GM23248 (cell line): ENCODE measurements at regions not wholly inside any gene's neighbourhood (a gene's known extent, or its start where the extent isn't known, plus 50 kb on each side); places are given as distances from the start of the nearest gene placed in this dataset.
A peak's percentile ranks its signal among the peaks of the same experiment; 100 is the strongest.

Experiments
- DNase-seq: peaks from one replicate; pipeline ENCODE4 v3.0.0-alpha.2; 2015
- H2AFZ ChIP-seq: fragments of 200-600 bp; sonication (generic); 2 replicates; pipeline ENCODE4 v1.6.1; 2016; ENCODE audit warnings: antibody characterized with exemption
- H3F3A ChIP-seq: fragments of 200-600 bp; sonication (generic); 2 replicates; pipeline ENCODE4 v1.6.1; 2016; ENCODE audit warnings: mild to moderate bottlenecking, antibody characterized with exemption, mixed run types; ENCODE audit not compliant: insufficient read depth
- H3K27ac ChIP-seq: fragments of 200-600 bp; sonication (generic); 2 replicates; pipeline ENCODE4 v1.5.1; 2016; ENCODE audit warnings: mild to moderate bottlenecking
- H3K27me3 ChIP-seq: fragments of 200-600 bp; sonication (generic); replicated peaks from 2 replicates; pipeline ENCODE4 v1.6.1; 2016; ENCODE audit warnings: mild to moderate bottlenecking; ENCODE audit not compliant: insufficient read depth
- H3K36me3 ChIP-seq: fragments of 200-600 bp; sonication (generic); 2 replicates; pipeline ENCODE4 v1.6.1; 2016; ENCODE audit warnings: low read depth, mild to moderate bottlenecking
- H3K4me1 ChIP-seq: fragments of 200-600 bp; sonication (generic); 2 replicates; pipeline ENCODE4 v1.6.1; 2016; ENCODE audit warnings: mild to moderate bottlenecking; ENCODE audit not compliant: insufficient read depth
- H3K4me2 ChIP-seq: fragments of 200-600 bp; sonication (generic); one replicate; pipeline ENCODE4 v1.6.1; 2016; ENCODE audit warnings: mild to moderate bottlenecking; ENCODE audit not compliant: unreplicated experiment
- H3K4me3 ChIP-seq: fragments of 200-600 bp; sonication (generic); 2 replicates; pipeline ENCODE4 v1.5.1; 2016; ENCODE audit warnings: mild to moderate bottlenecking
- H3K79me2 ChIP-seq: fragments of 200-600 bp; sonication (generic); 2 replicates; pipeline ENCODE4 v1.6.1; 2016; ENCODE audit warnings: mild to moderate bottlenecking; ENCODE audit not compliant: insufficient read depth
- H3K9ac ChIP-seq: fragments of 200-600 bp; sonication (generic); 2 replicates; pipeline ENCODE4 v1.6.1; 2016; ENCODE audit warnings: mild to moderate bottlenecking
- H3K9me2 ChIP-seq: fragments of 200-600 bp; sonication (generic); 2 replicates; pipeline ENCODE4 v1.6.1; 2016; ENCODE audit warnings: mixed run types, mild to moderate bottlenecking, moderate library complexity; ENCODE audit not compliant: insufficient read depth
- H3K9me3 ChIP-seq: fragments of 200-600 bp; sonication (generic); one replicate; pipeline ENCODE4 v1.6.1; 2017; ENCODE audit warnings: low read depth
- H4K20me1 ChIP-seq: fragments of 200-600 bp; sonication (generic); 2 replicates; pipeline ENCODE4 v1.6.0; 2016; ENCODE audit not compliant: insufficient read depth
- EZH2 ChIP-seq: fragments of 200-600 bp; sonication (generic); IDR thresholded peaks from 2 replicates; pipeline ENCODE4 v1.6.1; 2018; ENCODE audit warnings: antibody characterized with exemption, mild to moderate bottlenecking; ENCODE audit not compliant: insufficient read depth, poor library complexity, severe bottlenecking
- EZH2phosphoT487 ChIP-seq: fragments of 200-600 bp; sonication (generic); IDR thresholded peaks from 2 replicates; pipeline ENCODE4 v1.6.1; 2018; ENCODE audit warnings: antibody characterized with exemption, moderate library complexity, mild to moderate bottlenecking, low read depth; ENCODE audit not compliant: insufficient read depth
- WGBS, 2 experiments: methylation state at CpG; one replicate each; pipeline ENCODE4 v1.1.6; 2015 to 2017; ENCODE audit warnings: low lambda C conversion rate in 2 of 2, low coverage in 1 of 2; ENCODE audit errors: missing lambda C conversion rate in 2 of 2; 5-methylcytosine and 5-hydroxymethylcytosine counted together
- in situ Hi-C: fragments of 300-500 bp; cut with MboI; formaldehyde crosslinking; loops from 2 replicates; pipeline ENCODE4 v1.15.0; 2020

DNA sequence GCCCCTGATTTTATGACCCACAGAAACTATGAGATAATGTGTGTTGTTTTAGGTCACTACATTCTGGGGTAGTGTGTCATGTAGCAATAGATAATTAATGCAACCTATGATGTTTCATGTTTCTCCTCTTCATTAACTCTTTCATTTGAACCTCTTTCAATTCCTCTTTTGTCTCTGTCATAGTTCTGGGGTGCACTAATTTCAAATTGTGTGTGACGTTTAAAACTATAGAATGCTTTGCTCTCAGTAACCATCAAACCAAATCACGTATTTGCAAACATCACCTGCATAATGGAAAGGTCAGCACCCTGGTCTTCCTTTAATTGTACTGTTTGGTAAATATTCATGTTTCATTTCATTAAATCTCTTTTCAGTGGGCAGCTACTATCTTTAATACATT is 621.6 kb downstream of the TLR4 start:
- in situ Hi-C loops: no loop called here
- WGBS, 2 experiments: 7 to 16% methylated on average over 2 of the region's 2 CpGs
- Histone ChIP-seq H3K4me1 (no peaks in the 10 kb centered on the region), H3K9me3 (no peaks in the 10 kb centered on the region), H3K79me2 (no peaks in the 10 kb centered on the region), H2AFZ (no peak overlapping the region), H3K9ac (no peak overlapping the region), H3K27me3 (no peaks in the 10 kb centered on the region), H3K9me2 (no peaks in the 10 kb centered on the region), H3K4me2 (no peak overlapping the region), H4K20me1 (no peaks in the 10 kb centered on the region), H3F3A (no peaks in the 10 kb centered on the region), H3K36me3 (no peaks in the 10 kb centered on the region), H3K27ac (no peak overlapping the region), H3K4me3 (no peak overlapping the region)
- no peak for TF ChIP-seq EZH2
- no peak for TF ChIP-seq EZH2phosphoT487
- no peak for DNase-seq

DNA sequence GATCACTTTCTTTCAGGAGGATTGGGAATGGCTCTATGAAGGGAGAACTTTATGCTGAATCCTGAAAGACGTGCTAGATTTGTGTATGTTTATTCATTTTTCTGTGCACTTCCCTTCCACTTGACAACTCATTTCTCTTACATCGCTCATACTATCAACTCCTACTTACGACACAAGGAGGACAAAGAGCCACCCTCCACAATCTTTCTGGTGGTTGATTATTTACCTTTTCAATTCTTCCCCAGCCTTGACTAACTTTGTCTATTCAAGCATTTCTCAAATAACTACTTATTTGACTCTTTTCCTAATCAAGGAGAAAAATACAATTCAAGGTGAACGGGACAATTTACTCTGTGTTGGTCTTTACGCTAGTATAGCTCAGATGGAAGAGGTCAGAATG is 622.1 kb downstream of the TLR4 start:
- Histone ChIP-seq H3K27me3 (no peaks in the 10 kb centered on the region), H3K4me1 (no peaks in the 10 kb centered on the region), H3K36me3 (no peaks in the 10 kb centered on the region), H3K9me3 (no peaks in the 10 kb centered on the region), H2AFZ (no peak overlapping the region), H3K79me2 (no peaks in the 10 kb centered on the region), H3F3A (no peaks in the 10 kb centered on the region), H3K4me2 (no peak overlapping the region), H3K4me3 (no peak overlapping the region), H3K9ac (no peak overlapping the region), H3K9me2 (no peaks in the 10 kb centered on the region), H3K27ac (no peak overlapping the region), H4K20me1 (no peaks in the 10 kb centered on the region)
- no peak for DNase-seq
- TF ChIP-seq EZH2 (no peak), EZH2phosphoT487 (no peak)
- in situ Hi-C loops: no loop called here
- WGBS, 2 experiments: 44% methylated on average over 5 of the region's 5 CpGs

DNA sequence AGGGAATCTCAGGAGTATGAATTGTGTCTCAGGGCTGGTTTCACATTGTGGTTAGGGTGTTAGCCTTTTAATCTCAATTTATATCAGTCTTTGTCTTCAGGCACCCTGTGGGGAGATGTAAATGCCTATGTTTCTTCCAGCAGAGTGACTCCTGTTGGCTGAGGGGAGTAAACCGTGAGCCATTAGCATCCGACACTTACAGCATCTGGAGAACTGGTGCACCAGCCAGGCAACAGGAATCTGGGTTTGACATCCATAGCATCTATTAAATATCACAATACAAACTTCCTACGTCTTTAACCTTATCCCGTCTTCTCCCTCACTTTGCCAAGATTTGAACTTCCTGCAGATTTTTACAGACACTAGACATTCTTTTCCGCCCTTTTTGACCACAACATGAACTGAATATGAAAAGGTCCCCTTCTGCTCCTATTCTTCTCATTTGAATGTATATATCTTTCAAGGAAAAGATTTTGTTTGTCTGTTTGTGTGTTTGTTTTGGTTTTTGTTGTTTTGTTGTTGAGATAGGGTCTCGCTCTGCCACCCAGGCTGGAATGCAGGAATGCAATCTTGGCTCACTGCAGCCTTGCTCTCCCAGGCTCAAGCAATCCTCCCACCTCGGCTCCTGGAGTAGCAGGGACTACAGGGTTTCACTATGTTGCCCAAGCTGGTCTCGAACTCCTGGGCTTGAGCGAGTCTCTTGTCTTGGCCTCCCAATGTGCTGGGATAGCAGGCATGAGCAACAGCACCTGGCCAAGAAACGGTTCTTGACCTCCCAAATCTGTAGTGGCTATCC is 626.2 kb downstream of the TLR4 start:
- no peak overlapping the region for H3K4me3 ChIP-seq
- in situ Hi-C loops: no loop called here
- H3K4me1 ChIP-seq: 0 out of 2 replicates have a peak, but pooled peaks cover 2% of the 10 kb centered on the region
- no peak overlapping the region for H2AFZ ChIP-seq
- no peak overlapping the region for H3K4me2 ChIP-seq
- TF ChIP-seq EZH2 (no peak), EZH2phosphoT487 (no peak)
- no peaks in the 10 kb centered on the region for H3K36me3 ChIP-seq
- WGBS, 2 experiments: 22 to 23% methylated on average over 10 of the region's 10 CpGs
- no peak for DNase-seq
- no peaks in the 10 kb centered on the region for H4K20me1 ChIP-seq
- no peak overlapping the region for H3K9ac ChIP-seq
- no peaks in the 10 kb centered on the region for H3K9me2 ChIP-seq
- no peaks in the 10 kb centered on the region for H3K9me3 ChIP-seq
- no peaks in the 10 kb centered on the region for H3K27me3 ChIP-seq
- no peaks in the 10 kb centered on the region for H3K79me2 ChIP-seq
- H3K27ac ChIP-seq: no peak overlapping the region
- H3F3A ChIP-seq: no peaks in the 10 kb centered on the region

DNA sequence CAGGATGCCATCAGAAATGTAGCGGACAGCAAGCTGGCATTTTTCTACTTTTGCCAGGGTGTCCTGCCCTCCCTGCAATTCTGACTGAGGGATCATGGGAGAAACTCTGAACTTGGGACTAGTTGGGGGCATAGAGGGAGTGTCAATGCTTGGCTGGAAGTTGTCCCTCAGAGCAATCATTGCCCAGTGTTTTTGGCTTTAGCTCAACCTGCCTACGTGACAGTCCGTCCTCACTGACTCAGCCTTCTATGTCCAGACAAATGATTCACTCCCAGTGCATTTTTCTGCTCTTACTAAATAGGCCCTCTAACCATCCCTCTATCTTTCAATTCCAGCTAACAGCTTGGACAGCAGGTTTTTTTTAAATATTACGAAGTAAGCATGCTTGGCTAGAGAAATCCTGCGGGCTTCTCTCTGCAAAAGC is 627.4 kb downstream of the TLR4 start:
- Histone ChIP-seq H3K4me3 (no peak overlapping the region), H3K27me3 (no peaks in the 10 kb centered on the region), H4K20me1 (no peaks in the 10 kb centered on the region), H3K36me3 (no peaks in the 10 kb centered on the region), H3K9me3 (no peaks in the 10 kb centered on the region), H3K27ac (no peak overlapping the region), H3K4me2 (no peak overlapping the region), H3F3A (no peaks in the 10 kb centered on the region), H3K4me1 (0 out of 2 replicates have a peak, but pooled peaks cover 2% of the 10 kb centered on the region), H2AFZ (no peak overlapping the region), H3K79me2 (no peaks in the 10 kb centered on the region), H3K9ac (no peak overlapping the region), H3K9me2 (no peaks in the 10 kb centered on the region)
- DNase-seq: peak; percentile 69
- TF ChIP-seq EZH2 (no peak), EZH2phosphoT487 (no peak)
- in situ Hi-C loops: no loop called here
- WGBS, 2 experiments: 6 to 9% methylated on average over 5 of the region's 5 CpGs
